AG09309 (cell line): ENCODE measurements at regions not wholly inside any gene's neighbourhood (a gene's known extent, or its start where the extent isn't known, plus 50 kb on each side); places are given as distances from the start of the nearest gene placed in this dataset.

ENCODE experiments used
- DNase-seq: peaks from one replicate; pipeline ENCODE4 v3.0.0-alpha.2; 2010; ENCODE audit warnings: low read depth
- H3K4me3 ChIP-seq: 2 replicates; pipeline ENCODE4 v1.5.1; 2011; ENCODE audit warnings: mild to moderate bottlenecking, low read depth, low read length, moderate library complexity; ENCODE audit not compliant: control insufficient read depth
- TF ChIP-seq, protein P1 (sequence below): IDR thresholded peaks from 2 replicates; pipeline ENCODE4 v1.5.1; 2011; ENCODE audit warnings: mild to moderate bottlenecking, low read depth, low read length, inconsistent platforms; ENCODE audit not compliant: insufficient read depth, control insufficient read depth; ENCODE audit errors: missing control alignments

DNA sequence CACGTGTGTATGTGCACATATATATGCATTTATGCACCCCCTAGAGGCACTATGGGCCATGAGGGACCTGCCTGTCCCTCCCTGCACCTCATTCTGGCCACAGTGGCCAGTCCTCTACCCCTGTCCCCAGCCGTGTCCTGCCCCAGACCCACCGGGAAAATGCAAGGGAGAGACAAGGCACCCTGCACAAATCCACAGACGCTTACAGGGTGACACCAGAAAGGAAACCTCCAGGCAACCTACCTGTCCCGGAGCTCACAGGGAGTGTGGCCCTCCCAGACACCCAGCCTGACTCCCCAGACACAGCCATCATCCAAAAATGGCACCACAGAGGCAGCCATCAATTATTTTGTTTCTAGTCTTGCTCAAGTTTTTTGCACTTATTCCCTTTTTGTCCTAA is 440.4 kb downstream of the SOX9 start:
- TF ChIP-seq, protein P1, sequence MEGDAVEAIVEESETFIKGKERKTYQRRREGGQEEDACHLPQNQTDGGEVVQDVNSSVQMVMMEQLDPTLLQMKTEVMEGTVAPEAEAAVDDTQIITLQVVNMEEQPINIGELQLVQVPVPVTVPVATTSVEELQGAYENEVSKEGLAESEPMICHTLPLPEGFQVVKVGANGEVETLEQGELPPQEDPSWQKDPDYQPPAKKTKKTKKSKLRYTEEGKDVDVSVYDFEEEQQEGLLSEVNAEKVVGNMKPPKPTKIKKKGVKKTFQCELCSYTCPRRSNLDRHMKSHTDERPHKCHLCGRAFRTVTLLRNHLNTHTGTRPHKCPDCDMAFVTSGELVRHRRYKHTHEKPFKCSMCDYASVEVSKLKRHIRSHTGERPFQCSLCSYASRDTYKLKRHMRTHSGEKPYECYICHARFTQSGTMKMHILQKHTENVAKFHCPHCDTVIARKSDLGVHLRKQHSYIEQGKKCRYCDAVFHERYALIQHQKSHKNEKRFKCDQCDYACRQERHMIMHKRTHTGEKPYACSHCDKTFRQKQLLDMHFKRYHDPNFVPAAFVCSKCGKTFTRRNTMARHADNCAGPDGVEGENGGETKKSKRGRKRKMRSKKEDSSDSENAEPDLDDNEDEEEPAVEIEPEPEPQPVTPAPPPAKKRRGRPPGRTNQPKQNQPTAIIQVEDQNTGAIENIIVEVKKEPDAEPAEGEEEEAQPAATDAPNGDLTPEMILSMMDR: no peak
- no peak overlapping the region for H3K4me3 ChIP-seq
- DNase-seq: no peak

DNA sequence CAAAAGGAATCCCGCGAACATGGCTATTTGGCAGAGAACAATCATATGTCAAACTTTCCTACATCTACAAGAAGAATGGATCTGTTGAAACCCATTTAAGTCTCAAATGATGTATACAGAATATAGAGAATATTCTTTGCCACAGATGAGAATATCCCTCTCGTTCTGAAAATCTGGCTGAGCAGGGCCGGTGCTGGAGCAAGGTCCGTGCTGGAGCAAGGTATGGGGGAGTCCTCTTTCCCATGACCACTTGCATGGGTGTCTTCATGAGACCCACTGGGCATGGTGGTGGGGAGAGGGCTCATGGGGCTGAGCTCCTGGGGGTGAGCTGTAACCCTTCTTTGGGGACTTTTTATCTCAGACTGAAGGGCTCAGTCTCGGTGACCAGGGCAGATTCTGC is 440.9 kb downstream of the SOX9 start:
- TF ChIP-seq, protein P1: no peak
- DNase-seq: no peak
- H3K4me3 ChIP-seq: no peak overlapping the region

DNA sequence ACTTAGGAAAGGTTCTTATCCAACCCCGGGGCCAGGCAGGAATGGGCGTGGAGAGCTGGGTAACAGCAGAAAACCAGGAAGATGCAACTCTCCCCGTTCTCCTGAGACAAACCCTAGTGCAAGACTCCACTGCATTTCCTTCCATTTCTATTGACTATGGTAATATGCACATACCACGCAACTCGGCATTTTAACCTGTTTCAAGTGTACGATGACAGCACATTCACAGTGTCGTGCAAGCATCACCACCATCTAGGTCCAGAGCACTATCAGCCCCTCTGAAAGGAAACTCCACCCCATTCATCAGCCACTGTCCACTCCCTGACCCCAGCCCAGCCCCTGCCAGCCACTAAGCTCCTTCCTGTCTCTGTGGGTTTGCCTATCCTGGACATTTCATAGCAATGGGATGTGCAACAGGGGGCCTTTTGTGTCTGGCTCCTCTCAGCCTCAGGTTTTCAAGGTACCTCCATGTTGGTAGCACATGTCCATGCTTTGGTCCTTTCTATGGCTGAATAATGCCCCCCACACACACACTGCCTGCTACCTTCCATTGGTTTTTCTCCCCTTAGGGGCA is 441.9 kb downstream of the SOX9 start:
- H3K4me3 ChIP-seq: no peak overlapping the region
- TF ChIP-seq, protein P1: no peak
- DNase-seq: no peak

DNA sequence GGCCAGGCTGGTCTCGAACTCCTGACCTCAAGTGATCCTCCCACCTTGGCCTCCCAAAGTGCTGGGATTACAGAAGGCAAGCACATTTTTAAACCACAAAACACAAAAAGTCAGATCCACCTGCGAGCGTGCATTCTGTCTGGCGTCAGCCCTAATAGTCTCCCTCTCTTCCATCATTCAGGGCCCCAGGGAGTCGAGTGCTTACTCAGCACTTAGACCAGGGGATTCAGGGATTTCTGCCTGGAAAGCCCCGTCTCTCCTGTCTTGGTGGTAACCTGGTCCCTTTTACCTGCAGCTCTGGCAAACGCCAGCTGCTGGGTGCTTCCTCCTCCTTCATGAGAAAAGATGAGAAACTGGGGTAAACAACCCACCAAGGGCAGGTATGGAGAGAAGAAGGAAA is 443.1 kb downstream of the SOX9 start:
- no peak overlapping the region for H3K4me3 ChIP-seq
- DNase-seq: no peak
- TF ChIP-seq, protein P1: no peak

DNA sequence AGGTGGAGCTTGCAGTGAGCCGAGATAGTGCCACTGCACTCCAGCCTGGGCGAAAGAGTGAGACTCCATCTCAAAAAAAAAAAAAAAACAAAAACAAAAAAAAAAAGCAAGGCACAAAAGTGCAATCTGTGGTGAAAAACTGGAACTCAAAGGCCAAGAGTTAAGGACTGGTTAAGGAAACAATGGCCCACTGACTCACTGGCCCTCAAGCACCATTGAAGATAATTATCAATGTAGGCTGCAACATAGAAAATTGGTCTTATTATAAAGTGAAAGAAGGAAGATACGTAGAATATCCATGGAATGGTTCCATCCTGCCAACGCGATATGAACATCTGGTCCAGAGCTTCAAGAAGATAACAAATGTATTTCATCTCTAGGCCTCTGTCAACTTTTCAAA is 444.2 kb downstream of the SOX9 start:
- TF ChIP-seq, protein P1: no peak
- no peak for DNase-seq

DNA sequence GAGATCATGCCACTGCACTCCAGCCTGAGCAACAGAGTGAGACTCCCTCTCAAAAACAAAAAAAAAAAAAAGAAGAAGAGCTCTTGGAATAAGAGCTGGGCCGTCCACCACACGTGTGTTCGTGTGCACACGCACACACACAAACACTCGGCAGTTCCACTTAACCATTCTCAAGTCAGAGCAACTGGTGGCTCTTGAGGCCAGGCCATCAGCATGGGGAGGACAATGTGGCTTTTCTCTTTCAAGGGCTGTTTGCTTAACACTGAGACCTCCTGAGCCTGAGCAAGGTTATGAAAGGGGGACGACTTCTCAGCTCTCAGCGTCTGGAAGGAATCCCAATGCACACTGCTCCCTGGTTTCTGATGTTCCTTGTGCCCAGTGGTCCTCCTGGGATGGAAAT is 444.9 kb downstream of the SOX9 start:
- DNase-seq: no peak
- TF ChIP-seq, protein P1: no peak
- no peak overlapping the region for H3K4me3 ChIP-seq

More for the DNA sequence above, 444.2 kb downstream of the SOX9 start:
- H3K4me3 ChIP-seq: no peak overlapping the region
